Tibial artery (tissue), 4 donors: ENCODE measurements at regions not wholly inside any gene's neighbourhood (a gene's known extent, or its start where the extent isn't known, plus 50 kb on each side); places are given as distances from the start of the nearest gene placed in this dataset.
"Not testable (repeated sequence)": the region's sequence is repeated elsewhere in the genome, so short reads cannot be mapped to it uniquely, and the experiment has no call there.

Source experiments
- DNase-seq, 2 donors: peaks; one replicate each; pipeline ENCODE4 v3.0.0-alpha.2; 2019
- H3K27ac ChIP-seq, 2 donors: fragments of 200-600 bp; sonication (generic) in 1 of 2; 1 replicate in 1 of 2; 2 replicates in 1 of 2; pipeline ENCODE4 v1.5.1; 2018 to 2019; ENCODE audit warnings: mild to moderate bottlenecking in 1 of 2
- H3K27me3 ChIP-seq, 2 donors: fragments of 200-600 bp; sonication (generic) in 1 of 2; one replicate each; pipeline versions ENCODE4 v1.5.1 to v1.6.0; 2016 to 2019
- H3K36me3 ChIP-seq, 3 donors: fragments of 200-600 bp; sonication (generic) in 2 of 3; one replicate each; pipeline ENCODE4 v1.5.1; 2016 to 2019; ENCODE audit warnings: mild to moderate bottlenecking in 2 of 3
- H3K4me1 ChIP-seq, 4 donors: fragments of 200-600 bp; sonication (generic) in 2 of 4; 1 replicate in 3 of 4; 2 replicates in 1 of 4; pipeline ENCODE4 v1.5.1; 2016 to 2019
- H3K4me3 ChIP-seq, 2 donors: fragments of 200-600 bp; sonication (generic) in 1 of 2; 1 replicate in 1 of 2; 2 replicates in 1 of 2; pipeline ENCODE4 v1.5.1; 2018 to 2019; ENCODE audit warnings: mild to moderate bottlenecking in 2 of 2
- H3K9me3 ChIP-seq, 3 donors: fragments of 200-600 bp; sonication (generic) in 1 of 3; one replicate each; pipeline ENCODE4 v1.5.1; 2016 to 2019
- CTCF ChIP-seq, 2 experiments: fragments of 200-600 bp in 1 of 2; fragments of 450-650 bp in 1 of 2; IDR thresholded peaks; one replicate each; pipeline ENCODE4 v1.5.1; 2017 to 2019; ENCODE audit warnings: antibody characterized with exemption in 2 of 2, mild to moderate bottlenecking in 1 of 2, moderate library complexity in 1 of 2
- intact Hi-C: fragments of 100-400 bp; cut with DNase I; formaldehyde crosslinking; loops from one replicate; pipeline ENCODE4 v1.15.0; 2023; ENCODE audit warnings: low total_unique reads

DNA sequence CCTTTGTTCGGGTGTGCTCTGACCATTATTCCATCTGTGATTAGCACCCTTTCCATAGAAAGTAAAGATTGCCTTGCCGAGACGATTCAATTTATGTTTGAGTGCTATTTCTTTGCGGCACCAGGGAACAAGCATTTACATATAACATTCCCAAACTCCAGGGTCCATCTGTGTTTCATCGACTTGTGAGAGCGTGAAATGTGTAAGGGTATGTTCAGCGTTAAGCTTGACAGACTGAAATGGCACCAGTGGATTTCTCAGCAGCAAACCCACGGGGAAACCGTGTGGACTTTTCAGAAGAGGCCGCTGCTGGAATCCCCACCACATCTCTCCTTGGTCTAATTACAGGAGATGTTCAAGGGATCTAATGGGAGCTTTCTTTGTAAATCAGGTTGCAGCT, 270.5 kb downstream of the TCERG1L start:
- no peak for TF ChIP-seq CTCF (IDR thresholded peaks at IDR 0.05)
- intact Hi-C loops: no loop called here
- no peaks in the 10 kb centered on the region for H3K4me1 ChIP-seq
- no peak for DNase-seq
- H3K27me3 ChIP-seq: no peaks in the 10 kb centered on the region
- no peaks in the 10 kb centered on the region for H3K36me3 ChIP-seq
- H3K27ac ChIP-seq: no peak overlapping the region
- no peak overlapping the region for H3K4me3 ChIP-seq
- no peaks in the 10 kb centered on the region for H3K9me3 ChIP-seq

DNA sequence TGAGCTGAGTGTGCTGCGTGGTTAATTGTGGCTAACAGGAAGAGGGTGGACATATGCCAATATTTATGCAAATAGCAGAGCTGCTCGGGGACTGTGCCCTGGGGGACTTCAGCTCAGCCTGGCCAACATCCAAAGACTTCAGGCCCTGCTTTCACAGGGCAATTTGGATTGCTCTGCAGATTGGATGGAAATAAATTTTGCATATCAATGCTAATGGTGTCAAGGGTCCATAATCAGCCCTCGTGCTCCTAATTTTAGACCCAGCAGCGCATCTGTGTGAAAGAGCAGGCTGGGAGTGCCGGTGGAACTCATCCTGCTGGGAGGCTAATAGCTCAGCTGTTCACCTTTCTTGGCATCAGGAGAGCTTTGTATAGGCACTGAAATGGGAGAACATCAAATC, 270.1 kb downstream of the TCERG1L start:
- intact Hi-C loops: no loop called here
- H3K27me3 ChIP-seq: no peaks in the 10 kb centered on the region
- no peak overlapping the region for H3K27ac ChIP-seq
- no peak for TF ChIP-seq CTCF (IDR thresholded peaks at IDR 0.05)
- peak in 1 of 2 donors; percentile 31 for DNase-seq
- H3K36me3 ChIP-seq: no peaks in the 10 kb centered on the region
- no peak overlapping the region for H3K4me3 ChIP-seq
- no peaks in the 10 kb centered on the region for H3K4me1 ChIP-seq
- no peaks in the 10 kb centered on the region for H3K9me3 ChIP-seq

DNA sequence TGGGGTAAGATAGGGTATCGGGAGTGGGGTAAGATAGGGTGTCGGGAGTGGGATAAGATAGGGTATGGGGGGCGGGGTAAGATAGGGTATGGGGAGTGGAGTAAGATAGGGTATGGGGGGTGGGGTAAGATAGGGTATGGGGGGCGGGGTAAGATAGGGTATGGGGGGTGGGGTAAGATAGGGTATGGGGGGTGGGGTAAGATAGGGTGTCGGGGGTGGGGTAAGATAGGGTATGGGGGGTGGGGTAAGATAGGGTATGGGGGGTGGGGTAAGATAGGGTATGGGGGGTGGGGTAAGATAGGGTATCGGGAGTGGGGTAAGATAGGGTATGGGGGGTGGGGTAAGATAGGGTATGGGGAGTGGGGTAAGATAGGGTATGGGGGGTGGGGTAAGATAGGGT, 269.5 kb downstream of the TCERG1L start:
- H3K27ac ChIP-seq, H3K4me3 ChIP-seq, H3K36me3 ChIP-seq, intact Hi-C loops, H3K27me3 ChIP-seq, DNase-seq, H3K9me3 ChIP-seq, H3K4me1 ChIP-seq: not testable (repeated sequence)
